HG03378 (cell line): ENCODE measurements at regions not wholly inside any gene's neighbourhood (a gene's known extent, or its start where the extent isn't known, plus 50 kb on each side); places are given as distances from the start of the nearest gene placed in this dataset.
"Not testable (repeated sequence)": the region's sequence is repeated elsewhere in the genome, so short reads cannot be mapped to it uniquely, and the experiment has no call there.

Experiments used
- ATAC-seq: cut with Tn5 transposase; IDR thresholded peaks from one replicate; pipeline ENCODE4 v1.9.1; 2021; ENCODE audit warnings: mild to moderate bottlenecking, moderate library complexity; ENCODE audit not compliant: unreplicated experiment

DNA sequence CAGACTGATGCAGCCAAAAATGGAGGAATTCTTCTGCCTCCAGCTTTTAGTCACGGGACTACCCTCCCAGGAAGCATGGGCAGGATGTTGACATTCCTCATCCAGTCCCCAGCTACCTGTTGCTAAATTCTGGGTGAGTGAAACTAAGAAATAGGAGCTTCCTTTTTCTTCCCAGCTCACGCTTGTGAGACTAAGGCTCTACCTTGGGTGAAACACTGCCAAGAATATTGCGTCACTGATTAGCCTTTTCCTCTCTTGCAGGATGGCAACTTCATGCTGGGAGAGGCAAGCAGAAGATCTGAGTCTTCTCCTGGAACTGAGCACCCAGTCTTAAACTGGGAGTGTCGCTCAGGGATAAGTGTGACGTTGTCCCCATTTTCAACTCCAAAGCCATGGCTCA is 59.7 kb downstream of the RNU2-63P start:
- ATAC-seq, result not testable (repeated sequence)

DNA sequence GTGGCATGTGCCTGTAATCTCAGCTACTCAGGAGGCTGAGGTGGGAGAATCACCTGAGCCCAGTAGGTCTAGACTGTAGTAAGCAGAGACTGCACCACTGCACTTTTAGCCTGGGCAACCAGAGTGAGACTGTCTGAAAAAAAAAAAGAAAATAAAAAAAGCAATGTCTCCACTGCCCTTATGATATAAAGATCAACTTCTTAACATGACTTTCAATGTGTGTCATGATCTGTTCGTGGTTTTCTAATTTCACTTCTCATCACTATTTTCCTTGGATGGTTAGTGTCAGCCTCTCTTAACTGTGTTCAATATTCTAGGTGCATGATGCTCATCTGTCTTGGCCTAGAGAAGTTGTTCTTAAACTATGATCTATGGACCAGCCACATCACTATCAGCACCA is 67.3 kb downstream of the RNU2-63P start:
- not testable (repeated sequence) for ATAC-seq

GRCh38 chr2:87946644-87947370 is 69.5 kb downstream of the RNU2-63P start:
- not testable (repeated sequence) for ATAC-seq

- not testable (repeated sequence) for ATAC-seq
These were observed 77.0 kb downstream of the RNU2-63P start for GRCh38 chr2:87939299-87939698.

GRCh38 chr2:87919023-87919665 is 93.5 kb upstream of the RGPD2 start:
- not testable (repeated sequence) for ATAC-seq

GRCh38 chr2:87917194-87917593 is 91.6 kb upstream of the RGPD2 start:
- ATAC-seq, result not testable (repeated sequence)

DNA sequence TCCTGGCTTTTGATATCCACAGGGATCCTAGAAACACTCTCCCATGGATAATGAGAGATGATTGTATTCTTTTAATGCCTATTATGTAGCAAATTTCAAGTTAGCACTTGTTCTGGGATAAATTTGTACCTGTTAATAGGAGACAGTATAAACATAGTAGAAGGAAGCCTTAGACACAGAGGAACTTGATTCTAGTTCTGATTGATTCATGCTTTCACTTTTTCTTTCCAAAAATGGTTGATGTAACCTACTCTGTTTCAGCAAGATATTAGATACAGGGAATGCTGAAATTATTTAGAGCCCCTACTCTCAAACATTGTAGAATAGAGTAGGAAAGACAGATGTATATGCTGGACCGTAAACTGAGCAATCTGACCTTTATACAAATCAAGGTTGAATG is 85.3 kb upstream of the RGPD2 start:
- ATAC-seq, result not testable (repeated sequence)

DNA sequence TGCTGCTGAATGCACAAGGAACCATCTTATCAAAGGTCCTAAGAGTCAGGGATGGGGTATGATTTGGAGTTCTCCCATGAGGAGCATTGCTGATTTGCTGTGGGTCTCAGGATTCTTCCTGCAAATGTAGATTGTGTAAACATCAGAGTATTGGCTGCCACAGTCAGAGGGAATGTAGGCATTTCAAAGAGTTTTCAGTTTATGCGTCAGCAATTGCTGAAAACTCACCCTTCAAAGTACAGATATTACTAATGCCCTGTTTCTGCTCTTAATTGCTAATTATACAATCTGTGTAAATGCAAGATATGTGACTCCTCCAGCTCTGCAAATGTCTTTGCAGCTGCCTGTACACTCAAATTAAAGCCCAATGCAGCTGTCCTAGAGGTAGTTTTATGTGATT is 83.4 kb upstream of the RGPD2 start:
- peak; percentile 56 for ATAC-seq

- ATAC-seq, result not testable (repeated sequence)
These were observed 82.0 kb upstream of the RGPD2 start for GRCh38 chr2:87907556-87908099.

DNA sequence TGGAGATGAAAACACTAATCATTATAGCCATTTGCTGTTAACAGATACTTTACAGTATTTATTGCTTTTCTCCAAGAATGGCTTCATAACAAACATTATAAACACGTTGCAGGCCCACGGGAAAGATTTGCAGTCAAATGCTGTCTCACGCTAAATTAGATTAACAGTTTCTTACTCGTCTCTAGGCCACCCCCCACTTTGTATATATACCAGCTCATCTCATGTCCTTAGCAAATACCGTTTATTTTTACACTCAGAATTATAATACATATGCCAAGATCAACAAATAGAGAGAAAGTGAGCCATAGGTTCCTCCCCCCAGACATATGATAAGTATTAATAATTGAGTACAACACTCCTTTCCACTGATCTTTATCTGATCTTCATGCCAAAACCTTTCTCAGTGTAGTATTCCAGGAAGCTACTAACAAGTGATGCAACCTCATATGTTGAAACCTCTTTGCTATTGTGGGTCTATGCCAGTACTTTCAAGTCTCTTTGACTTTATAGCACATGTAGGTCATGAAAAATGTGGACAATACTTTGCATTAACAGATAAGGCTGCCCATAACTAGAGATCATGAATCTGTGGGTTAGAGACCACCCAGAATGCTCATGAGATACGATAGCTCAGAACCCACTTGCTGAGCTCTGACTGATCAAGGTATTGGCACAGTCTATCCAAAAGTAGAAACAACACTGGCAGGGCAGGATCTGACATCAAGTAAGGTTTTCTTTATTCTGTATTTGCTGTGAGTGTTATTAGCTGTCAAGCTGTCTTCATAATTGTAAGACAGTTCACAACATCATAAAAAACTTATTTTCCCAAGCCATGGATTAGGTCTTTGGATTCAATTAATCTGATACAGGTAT is 77.9 kb upstream of the RGPD2 start:
- not testable (repeated sequence) for ATAC-seq

DNA sequence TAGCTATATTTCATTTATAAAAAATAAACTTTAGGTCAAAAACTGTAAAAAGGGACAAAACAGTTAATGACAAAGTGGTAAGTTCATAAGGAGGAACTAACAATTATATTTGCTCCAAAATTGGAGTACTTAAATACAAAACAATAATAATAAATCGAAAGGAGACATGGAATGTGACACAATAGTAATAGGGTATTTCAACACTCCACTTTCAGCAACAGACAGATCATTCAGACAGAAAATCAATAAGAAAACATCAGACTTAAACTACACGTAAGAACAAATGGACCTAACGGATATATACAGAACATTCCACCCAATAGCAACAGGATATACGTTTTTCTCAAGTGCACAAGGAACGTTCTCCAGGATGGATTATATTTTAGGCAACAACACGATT is 58.1 kb upstream of the RGPD2 start:
- ATAC-seq, result not testable (repeated sequence)
